ENCODE measurements at regions not wholly inside any gene's neighbourhood (a gene's known extent, or its start where the extent isn't known, plus 50 kb on each side); places are given as distances from the start of the nearest gene placed in this dataset.

DNA sequence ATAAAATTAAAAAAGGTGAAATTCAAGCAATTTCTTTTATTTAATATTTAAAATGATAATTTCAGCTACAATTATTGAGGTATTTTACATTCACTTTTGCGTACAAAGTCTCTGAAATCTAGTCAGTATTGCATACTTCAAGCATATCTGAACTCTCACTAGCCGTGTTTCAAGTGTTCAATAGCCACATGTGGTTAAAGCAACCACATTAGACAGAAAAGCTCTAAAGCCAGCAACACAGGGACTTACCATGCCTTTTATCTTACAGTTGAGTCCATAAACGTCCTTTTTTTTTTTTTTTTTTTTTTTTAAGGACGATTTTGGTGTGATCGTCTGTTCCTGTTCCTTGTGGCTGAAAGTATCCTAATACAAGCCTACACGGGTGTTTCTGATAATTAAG lies 257.0 kb upstream of the RGMA start:
- Histone ChIP-seq H2BK12ac (ENCODE audit: low read depth, low read length) (no peak overlapping the region), H2BK15ac (ENCODE audit: low read length) (no peak overlapping the region), H3K9ac (replicated peaks in 1 of 4; ENCODE audit: extremely low read depth in 1 of 4, low read depth in 3 of 4, low read length in 3 of 4) (no peak overlapping the region), H3K4me2 (ENCODE audit: insufficient read depth in 1 of 2, low read depth in 2 of 2, low read length in 2 of 2) (no peak overlapping the region), H3K4me1 (replicated peaks in 1 of 4; ENCODE audit: control insufficient read depth in 3 of 4, insufficient read depth in 4 of 4, low read length in 3 of 4) (peaks cover 0 to 2% (median 0%) of the 10 kb centered on the region in 4 experiments; a peak in 2 of 7 replicates), H2BK20ac (ENCODE audit: low read length) (no peak overlapping the region), H3K79me2 (ENCODE audit: control insufficient read depth in 1 of 2, insufficient read depth in 2 of 2, low read length in 2 of 2) (no peaks in the 10 kb centered on the region), H3K27ac (ENCODE audit: low read depth, low read length) (no peak overlapping the region), H3K18ac (ENCODE audit: extremely low read depth, low read length) (no peak overlapping the region), H3K23ac (ENCODE audit: insufficient read length) (no peak overlapping the region), H3K56ac (replicated peaks; ENCODE audit: insufficient read length, low read depth, low read length) (no peak overlapping the region), H3K14ac (ENCODE audit: insufficient read length) (no peak overlapping the region), H4K20me1 (replicated peaks in 1 of 2; ENCODE audit: control insufficient read depth in 1 of 2, insufficient read depth in 2 of 2, low read length in 2 of 2) (no peaks in the 10 kb centered on the region), H4K91ac (replicated peaks; ENCODE audit: insufficient read length, low read length) (no peak overlapping the region), H3K36me3 (ENCODE audit: control insufficient read depth in 2 of 4, insufficient read depth in 4 of 4, low read length in 3 of 4) (no peaks in the 10 kb centered on the region), H4K5ac (ENCODE audit: insufficient read length, low read depth, low read length) (no peak overlapping the region), H4K8ac (ENCODE audit: extremely low read depth, insufficient read depth, low read length) (no peak overlapping the region), H3K4me3 (ENCODE audit: extremely low read depth in 1 of 4, insufficient read depth in 2 of 4, low read depth in 3 of 4, low read length in 4 of 4) (no peak overlapping the region), H3K4ac (replicated peaks; ENCODE audit: insufficient read length, low read depth, low read length) (no peak overlapping the region), H3K23me2 (ENCODE audit: low read depth, low read length) (no peaks in the 10 kb centered on the region; the same call in 1 of the 2 replicates), H3K27me3 (replicated peaks in 1 of 4; ENCODE audit: control insufficient read depth in 3 of 4, extremely low read depth in 1 of 4, insufficient read depth in 3 of 4, low read length in 3 of 4) (peaks cover 0 to 2% (median 0%) of the 10 kb centered on the region in 4 experiments; a peak in 1 of 7 replicates), H2AFZ (ENCODE audit: low read length) (no peak overlapping the region), H2BK5ac (ENCODE audit: low read depth, low read length) (no peak overlapping the region), H2AK5ac (ENCODE audit: low read depth, low read length) (no peak overlapping the region), H3K9me3 (ENCODE audit: insufficient read depth in 2 of 2, low read depth in 1 of 2, low read length in 1 of 2) (peaks cover 1 to 6% of the 10 kb centered on the region in 2 experiments; a peak in 3 of 4 replicates), H3K79me1 (ENCODE audit: low read depth, low read length) (no peaks in the 10 kb centered on the region), H2BK120ac (replicated peaks; ENCODE audit: low read depth, low read length) (no peak overlapping the region)
- DNase-seq (ENCODE audit: low read depth in 1 of 2, low spot score in 2 of 2) (no peak), FAIRE-seq (no peak)
- WGBS, 2 experiments (ENCODE audit: extremely low coverage in 1 of 2, insufficient coverage in 1 of 2, insufficient read length in 1 of 2, insufficient replicate concordance in 2 of 2, low coverage in 1 of 2, low lambda C conversion rate in 2 of 2, missing lambda C conversion rate in 1 of 2): 81% methylated on average over 6 of the region's 6 CpGs; no CpG with 5 or more reads in 1 of the 2 experiments
- ChIA-PET CTCF (ENCODE audit: partially characterized antibody) (interaction anchor here (0.6 kb wide), 2 partner anchors 80 to 130 kb away, joined by 3 read pairs; no protein-coding TSS in a partner anchor), POLR2A (ENCODE audit: partially characterized antibody) (no interaction called here)
- no peak for TF ChIP-seq RBBP5 (IDR thresholded peaks at IDR 0.05; ENCODE audit: borderline replicate concordance, low read depth, low read length)
- TF ChIP-seq EGR1 (IDR thresholded peaks at IDR 0.05; ENCODE audit: borderline replicate concordance, low read depth, low read length): no peak
- TF ChIP-seq BCL11A (IDR thresholded peaks at IDR 0.05; ENCODE audit: low read depth in 2 of 2, low read length in 2 of 2): no peak
- TF ChIP-seq BACH1 (IDR thresholded peaks at IDR 0.05; ENCODE audit: low read length): no peak

All from H1 (cell line).